Activated CD4-positive, alpha-beta T cell treated with anti-CD3 and anti-CD28 coated beads, Interleukin-2, amount 10 ng/mL, durations not matched to agents 24 days and 14 days (primary cell): ENCODE measurements at regions not wholly inside any gene's neighbourhood (a gene's known extent, or its start where the extent isn't known, plus 50 kb on each side); places are given as distances from the start of the nearest gene placed in this dataset.

ENCODE experiments used
- DNase-seq: peaks from one replicate; pipeline ENCODE4 v3.0.0; 2022
- H3K27ac Mint-ChIP-seq: one replicate; pipeline ENCODE4 v1.8.0; 2022; ENCODE audit warnings: mild to moderate bottlenecking, mixed read lengths
- H3K27me3 Mint-ChIP-seq: one replicate; pipeline ENCODE4 v1.8.0; 2022; ENCODE audit warnings: mixed read lengths
- H3K36me3 Mint-ChIP-seq: one replicate; pipeline ENCODE4 v1.8.0; 2022; ENCODE audit warnings: low read depth, mild to moderate bottlenecking, mixed read lengths
- H3K4me1 Mint-ChIP-seq: one replicate; pipeline ENCODE4 v1.8.0; 2021; ENCODE audit warnings: mixed read lengths
- H3K4me3 Mint-ChIP-seq: one replicate; pipeline ENCODE4 v1.8.0; 2022; ENCODE audit warnings: mild to moderate bottlenecking, moderate library complexity, mixed read lengths
- H3K9me3 Mint-ChIP-seq: one replicate; pipeline ENCODE4 v1.8.0; 2021; ENCODE audit warnings: mixed read lengths
- intact Hi-C: fragments of 100-400 bp; cut with micrococcal nuclease; formaldehyde crosslinking; loops from one replicate; pipeline ENCODE4 v1.15.1; 2023

GRCh38 chr4:81818385-81818920 lies 346.7 kb upstream of the RASGEF1B start:
- intact Hi-C loops = no loop called here
- no peak for DNase-seq
- H3K9me3 Mint-ChIP-seq = peaks cover 8% of the 10 kb centered on the region
- H3K4me3 Mint-ChIP-seq = no peak overlapping the region
- H3K4me1 Mint-ChIP-seq = no peaks in the 10 kb centered on the region
- H3K27ac Mint-ChIP-seq = no peak overlapping the region
- no peaks in the 10 kb centered on the region for H3K36me3 Mint-ChIP-seq
- H3K27me3 Mint-ChIP-seq = peaks cover 10% of the 10 kb centered on the region

- no peak overlapping the region for H3K27ac Mint-ChIP-seq
- no peak for DNase-seq
- no peaks in the 10 kb centered on the region for H3K36me3 Mint-ChIP-seq
- no peak overlapping the region for H3K4me3 Mint-ChIP-seq
- H3K9me3 Mint-ChIP-seq = peaks cover 8% of the 10 kb centered on the region
- intact Hi-C loops = no loop called here
- H3K4me1 Mint-ChIP-seq = no peaks in the 10 kb centered on the region
- peaks cover 15% of the 10 kb centered on the region for H3K27me3 Mint-ChIP-seq
Measured at GRCh38 chr4:81816031-81816761, 344.5 kb upstream of the RASGEF1B start.

GRCh38 chr4:81814987-81815541 lies 343.4 kb upstream of the RASGEF1B start:
- Mint-ChIP-seq H3K9me3 (peaks cover 5% of the 10 kb centered on the region), H3K36me3 (no peaks in the 10 kb centered on the region), H3K27me3 (peaks cover 12% of the 10 kb centered on the region), H3K4me1 (no peaks in the 10 kb centered on the region), H3K27ac (no peak overlapping the region), H3K4me3 (no peak overlapping the region)
- no peak for DNase-seq
- intact Hi-C loops = no loop called here

GRCh38 chr4:81811562-81812293 lies 340.0 kb upstream of the RASGEF1B start:
- no peak for DNase-seq
- H3K27ac Mint-ChIP-seq = no peak overlapping the region
- peaks cover 5% of the 10 kb centered on the region for H3K9me3 Mint-ChIP-seq
- no peak overlapping the region for H3K4me3 Mint-ChIP-seq
- H3K27me3 Mint-ChIP-seq = peaks cover 8% of the 10 kb centered on the region
- H3K36me3 Mint-ChIP-seq = no peaks in the 10 kb centered on the region
- peaks cover 2% of the 10 kb centered on the region for H3K4me1 Mint-ChIP-seq
- intact Hi-C loops = no loop called here

GRCh38 chr4:81808011-81808672 lies 336.4 kb upstream of the RASGEF1B start:
- Mint-ChIP-seq H3K27ac (no peak overlapping the region), H3K4me3 (no peak overlapping the region), H3K27me3 (peaks cover 5% of the 10 kb centered on the region), H3K4me1 (peaks cover 2% of the 10 kb centered on the region), H3K9me3 (peaks cover 5% of the 10 kb centered on the region), H3K36me3 (no peaks in the 10 kb centered on the region)
- intact Hi-C loops = no loop called here
- DNase-seq = no peak

GRCh38 chr4:81807386-81807785 lies 335.7 kb upstream of the RASGEF1B start:
- Mint-ChIP-seq H3K9me3 (peaks cover 5% of the 10 kb centered on the region), H3K27me3 (peaks cover 3% of the 10 kb centered on the region), H3K4me3 (no peak overlapping the region), H3K4me1 (peaks cover 2% of the 10 kb centered on the region), H3K27ac (no peak overlapping the region), H3K36me3 (no peaks in the 10 kb centered on the region)
- intact Hi-C loops = no loop called here
- DNase-seq = no peak

GRCh38 chr4:81806485-81806884 lies 334.8 kb upstream of the RASGEF1B start:
- Mint-ChIP-seq H3K4me1 (peaks cover 2% of the 10 kb centered on the region), H3K9me3 (peaks cover 5% of the 10 kb centered on the region), H3K36me3 (no peaks in the 10 kb centered on the region), H3K4me3 (no peak overlapping the region), H3K27ac (no peak overlapping the region), H3K27me3 (no peaks in the 10 kb centered on the region)
- no peak for DNase-seq
- intact Hi-C loops = no loop called here

GRCh38 chr4:81804849-81805248 lies 333.1 kb upstream of the RASGEF1B start:
- H3K9me3 Mint-ChIP-seq = peaks cover 5% of the 10 kb centered on the region
- H3K36me3 Mint-ChIP-seq = no peaks in the 10 kb centered on the region
- no peak overlapping the region for H3K27ac Mint-ChIP-seq
- H3K27me3 Mint-ChIP-seq = no peaks in the 10 kb centered on the region
- H3K4me3 Mint-ChIP-seq = no peak overlapping the region
- DNase-seq = no peak
- H3K4me1 Mint-ChIP-seq = peaks cover 2% of the 10 kb centered on the region
- intact Hi-C loops = no loop called here

GRCh38 chr4:81802285-81802846 lies 330.7 kb upstream of the RASGEF1B start:
- Mint-ChIP-seq H3K27ac (no peak overlapping the region), H3K4me1 (peaks cover 2% of the 10 kb centered on the region), H3K9me3 (peaks cover 17% of the 10 kb centered on the region), H3K4me3 (no peak overlapping the region), H3K36me3 (peaks cover 3% of the 10 kb centered on the region), H3K27me3 (no peaks in the 10 kb centered on the region)
- intact Hi-C loops = no loop called here
- DNase-seq = no peak

GRCh38 chr4:81799371-81799770 lies 327.7 kb upstream of the RASGEF1B start:
- Mint-ChIP-seq H3K9me3 (peaks cover 17% of the 10 kb centered on the region), H3K27me3 (no peaks in the 10 kb centered on the region), H3K27ac (no peak overlapping the region), H3K4me1 (peaks cover 9% of the 10 kb centered on the region), H3K4me3 (no peak overlapping the region), H3K36me3 (peaks cover 3% of the 10 kb centered on the region)
- intact Hi-C loops = no loop called here
- DNase-seq = no peak

GRCh38 chr4:81796790-81797528 lies 325.3 kb upstream of the RASGEF1B start:
- Mint-ChIP-seq H3K27ac (no peak overlapping the region), H3K9me3 (peaks cover 12% of the 10 kb centered on the region), H3K4me1 (peaks cover 9% of the 10 kb centered on the region), H3K4me3 (no peak overlapping the region), H3K27me3 (no peaks in the 10 kb centered on the region), H3K36me3 (peaks cover 3% of the 10 kb centered on the region)
- intact Hi-C loops = no loop called here
- DNase-seq = no peak

- H3K36me3 Mint-ChIP-seq = peaks cover under 1% of the 10 kb centered on the region
- H3K27ac Mint-ChIP-seq = no peak overlapping the region
- intact Hi-C loops = no loop called here
- no peaks in the 10 kb centered on the region for H3K27me3 Mint-ChIP-seq
- no peak for DNase-seq
- peaks cover 1% of the 10 kb centered on the region for H3K9me3 Mint-ChIP-seq
- H3K4me3 Mint-ChIP-seq = no peak overlapping the region
- peaks cover 12% of the 10 kb centered on the region for H3K4me1 Mint-ChIP-seq
Measured at GRCh38 chr4:81792521-81792920, 320.8 kb upstream of the RASGEF1B start.

- no peak overlapping the region for H3K27ac Mint-ChIP-seq
Measured at GRCh38 chr4:81790477-81790876, 318.8 kb upstream of the RASGEF1B start.

More at GRCh38 chr4:81790477-81790876, 318.8 kb upstream of the RASGEF1B start:
- H3K4me1 Mint-ChIP-seq = peaks cover 9% of the 10 kb centered on the region
- no peaks in the 10 kb centered on the region for H3K36me3 Mint-ChIP-seq
- H3K4me3 Mint-ChIP-seq = no peak overlapping the region
- H3K27me3 Mint-ChIP-seq = no peaks in the 10 kb centered on the region
- intact Hi-C loops = no loop called here
- no peaks in the 10 kb centered on the region for H3K9me3 Mint-ChIP-seq
- no peak for DNase-seq
